K562 (cell line): ENCODE measurements at regions not wholly inside any gene's neighbourhood (a gene's known extent, or its start where the extent isn't known, plus 50 kb on each side); places are given as distances from the start of the nearest gene placed in this dataset.

ENCODE experiments used
- CCNT2 ChIP-seq: IDR thresholded peaks from 2 replicates; pipeline ENCODE4 v1.6.1; 2011; ENCODE audit warnings: borderline replicate concordance, low read depth, mild to moderate bottlenecking, moderate library complexity, mixed read lengths, low read length; ENCODE audit not compliant: insufficient read length; ENCODE audit errors: extremely low read depth
- CTCF ChIP-seq, 3 experiments: IDR thresholded peaks in 2 of 3; conservative IDR thresholded peaks in 1 of 3; 2 replicates each; pipeline ENCODE4 v1.5.1; 2011 to 2012; ENCODE audit warnings: low read length in 3 of 3, mild to moderate bottlenecking in 3 of 3, control low read depth in 2 of 3, improper control_type of control experiment in 1 of 3, inconsistent platforms in 1 of 3, low read depth in 1 of 3, mixed read lengths in 1 of 3, moderate library complexity in 1 of 3; ENCODE audit not compliant: insufficient read depth in 2 of 3
- E2F8 ChIP-seq: fragments of 450-650 bp; IDR thresholded peaks from 2 replicates; pipeline ENCODE4 v1.7.1; 2018; ENCODE audit warnings: mild to moderate bottlenecking, low read depth; ENCODE audit not compliant: partially characterized antibody
- MTA3 ChIP-seq: fragments of 450-650 bp; formaldehyde crosslinking; IDR thresholded peaks from 2 replicates; pipeline ENCODE4 v1.6.1; 2017; ENCODE audit warnings: mild to moderate bottlenecking, borderline replicate concordance
- MXI1 ChIP-seq: IDR thresholded peaks from 2 replicates; pipeline ENCODE4 v1.6.1; 2011; ENCODE audit warnings: low read depth, mild to moderate bottlenecking, improper control_type of control experiment, low read length
- NCOA4 ChIP-seq: fragments of 450-650 bp; IDR thresholded peaks from 2 replicates; pipeline ENCODE4 v1.6.1; 2018; ENCODE audit warnings: mild to moderate bottlenecking; ENCODE audit not compliant: partially characterized antibody
- PCBP1 ChIP-seq: fragments of 200-400 bp; formaldehyde crosslinking; IDR thresholded peaks from 2 replicates; pipeline ENCODE4 v1.6.1; 2018; ENCODE audit warnings: mild to moderate bottlenecking, low read depth, low read length; ENCODE audit not compliant: poor library complexity, severe bottlenecking
- PHTF2 ChIP-seq: fragments of 250-450 bp; sonication (Bioruptor Pico); IDR thresholded peaks from 2 replicates; pipeline ENCODE4 v1.5.0; 2021; ENCODE audit warnings: mild to moderate bottlenecking
- POU5F1 ChIP-seq: fragments of 150-350 bp; IDR thresholded peaks from 2 replicates; pipeline ENCODE4 v1.6.1; 2014; ENCODE audit warnings: borderline replicate concordance, low read length, low read depth, mild to moderate bottlenecking; ENCODE audit not compliant: partially characterized antibody
- SIX5 ChIP-seq, 2 experiments: IDR thresholded peaks; 2 replicates each; pipeline ENCODE4 v1.6.1; 2011; ENCODE audit warnings: low read length in 2 of 2, borderline replicate concordance in 1 of 2, low read depth in 1 of 2, mild to moderate bottlenecking in 1 of 2, moderate library complexity in 1 of 2; ENCODE audit not compliant: insufficient read depth in 1 of 2
- SRSF9 ChIP-seq: fragments of 200-400 bp; formaldehyde crosslinking; IDR thresholded peaks from 2 replicates; pipeline ENCODE4 v1.6.1; 2017; ENCODE audit warnings: low read depth, low read length, borderline replicate concordance
- TFAM ChIP-seq: fragments of 250-450 bp; sonication (Bioruptor Pico); conservative IDR thresholded peaks from 2 replicates; pipeline ENCODE4 v1.5.0; 2021; ENCODE audit warnings: mild to moderate bottlenecking, moderate library complexity
- U2AF1 ChIP-seq: fragments of 200-400 bp; formaldehyde crosslinking; optimal IDR thresholded peaks from 2 replicates; pipeline ENCODE3; 2017; ENCODE audit warnings: mild to moderate bottlenecking, low read depth, low read length, moderate library complexity
- ZBTB34 ChIP-seq: fragments of 250-450 bp; sonication (Bioruptor Pico); IDR thresholded peaks from 2 replicates; pipeline ENCODE4 v1.8.0; 2021; ENCODE audit warnings: mild to moderate bottlenecking, moderate library complexity
- ZNF41 ChIP-seq: fragments of 250-450 bp; sonication (Bioruptor Pico); conservative IDR thresholded peaks from 2 replicates; pipeline ENCODE4 v1.4.0; 2020; ENCODE audit warnings: mild to moderate bottlenecking
- ZNF76 ChIP-seq: fragments of 250-450 bp; sonication (Bioruptor Pico); IDR thresholded peaks from 2 replicates; pipeline ENCODE4 v1.4.0; 2020; ENCODE audit warnings: mild to moderate bottlenecking, moderate library complexity, borderline replicate concordance

- TF ChIP-seq U2AF1 (no peak), TFAM (CRISPR knock-in tag) (no peak), ZBTB34 (0 out of 2 replicates have a peak, but pooled peaks have one; percentile 9), CCNT2 (no peak), POU5F1 (peak; percentile 40), E2F8 (no peak), CTCF (IDR thresholded peaks at IDR 0.05 in 2 of 3, conservative IDR thresholded peaks at IDR 0.05 in 1 of 3; ENCODE audit: insufficient read depth in 2 of 3, low read depth in 1 of 3, low read length in 3 of 3) (no peak), ZNF76 (no peak), SIX5 (IDR thresholded peaks at IDR 0.05; ENCODE audit: borderline replicate concordance in 1 of 2, insufficient read depth in 1 of 2, low read depth in 1 of 2, low read length in 2 of 2) (no peak), MTA3 (peak; percentile 92), PHTF2 (CRISPR knock-in tag) (no peak; the same call in 1 of the 2 replicates), SRSF9 (no peak), MXI1 (peak; percentile 61; the same call in 1 of the 2 replicates), ZNF41 (CRISPR knock-in tag) (no peak), PCBP1 (no peak), NCOA4 (no peak)
Observed at GRCh38 chr6:27688014-27688586, 215.2 kb upstream of the ZNF184 start (continued).
